ENCODE measurements at regions not wholly inside any gene's neighbourhood (a gene's known extent, or its start where the extent isn't known, plus 50 kb on each side); places are given as distances from the start of the nearest gene placed in this dataset.

- TF ChIP-seq CTCF (IDR thresholded peaks at IDR 0.05; ENCODE audit: poor library complexity) (no peak), EZH2phosphoT487 (IDR thresholded peaks at IDR 0.05; ENCODE audit: low read depth, severe bottlenecking, unreplicated experiment) (no peak)
Observed at GRCh38 chr5:154609251-154609650, 131.2 kb upstream of the HAND1 start.

All from hepatocyte (in vitro differentiated cells).